Left lung (tissue), 4 donors: ENCODE measurements at regions not wholly inside any gene's neighbourhood (a gene's known extent, or its start where the extent isn't known, plus 50 kb on each side); places are given as distances from the start of the nearest gene placed in this dataset.

Experiments
- ATAC-seq: fragments of 200-7000 bp; cut with Tn5 transposase; one replicate; pipeline ENCODE4 v1.9.1; 2020; ENCODE audit warnings: moderate library complexity
- DNase-seq, 4 donors: peaks; one replicate each; pipeline ENCODE4 v3.0.0-alpha.2; 2013 to 2020
- H3K27ac ChIP-seq, 2 donors: fragments of 200-600 bp; sonication (generic) in 1 of 2; one replicate each; pipeline versions ENCODE4 v1.5.0 to v1.8.0; 2020 to 2021
- H3K27me3 ChIP-seq, 2 donors: fragments of 200-600 bp; sonication (generic) in 1 of 2; one replicate each; pipeline versions ENCODE4 v1.5.0 to v1.8.0; 2020 to 2021
- H3K36me3 ChIP-seq, 2 donors: fragments of 200-600 bp; sonication (generic) in 1 of 2; one replicate each; pipeline versions ENCODE4 v1.5.0 to v1.8.0; 2020 to 2021
- H3K4me1 ChIP-seq, 2 donors: fragments of 200-600 bp; one replicate each; pipeline ENCODE4 v1.8.0; 2021
- H3K4me3 ChIP-seq, 2 donors: fragments of 200-600 bp; sonication (generic) in 1 of 2; one replicate each; pipeline versions ENCODE4 v1.5.0 to v1.8.0; 2020 to 2021; ENCODE audit warnings: mild to moderate bottlenecking in 1 of 2
- H3K9me3 ChIP-seq, 2 donors: fragments of 200-600 bp; sonication (generic) in 1 of 2; one replicate each; pipeline versions ENCODE4 v1.5.0 to v1.8.0; 2020 to 2021
- CTCF ChIP-seq, 2 donors: fragments of 200-600 bp; sonication (generic) in 1 of 2; IDR thresholded peaks; one replicate each; pipeline versions ENCODE4 v1.5.0 to v1.8.0; 2021; ENCODE audit warnings: antibody characterized with exemption in 2 of 2
- intact Hi-C, 2 donors: fragments of 100-400 bp; cut with DNase I; formaldehyde crosslinking; loops; one replicate each; pipeline versions ENCODE4 v1.11.2 to v1.14.2; 2022
- donor health status: DM: no; HTN: yes; CAD: no.
- donor health status: DM: no; HTN: no; CAD: no.

- H3K4me1 ChIP-seq: peaks cover 0 to 9% of the 10 kb centered on the region in 2 donors
- intact Hi-C loops: no loop called here
- H3K4me3 ChIP-seq: no peak overlapping the region
- TF ChIP-seq CTCF (IDR thresholded peaks at IDR 0.05): no peak
- no peak overlapping the region for H3K27ac ChIP-seq
- no peak for DNase-seq
- ATAC-seq: no peak
- H3K27me3 ChIP-seq: no peaks in the 10 kb centered on the region
- no peaks in the 10 kb centered on the region for H3K36me3 ChIP-seq
- H3K9me3 ChIP-seq: peaks cover 0 to 10% of the 10 kb centered on the region in 2 donors
Observed at GRCh38 chr2:39522518-39522877, 85.4 kb upstream of the MAP4K3 start.

- H3K27me3 ChIP-seq: no peaks in the 10 kb centered on the region
- no peak overlapping the region for H3K27ac ChIP-seq
- no peak overlapping the region for H3K4me3 ChIP-seq
- H3K9me3 ChIP-seq: peaks cover 0 to 10% of the 10 kb centered on the region in 2 donors
- DNase-seq (no peak), ATAC-seq (peak; percentile 70)
- intact Hi-C loops: no loop called here
- no peaks in the 10 kb centered on the region for H3K36me3 ChIP-seq
- H3K4me1 ChIP-seq: peaks cover 0 to 6% of the 10 kb centered on the region in 2 donors
- TF ChIP-seq CTCF (IDR thresholded peaks at IDR 0.05): no peak
Observed at GRCh38 chr2:39523308-39524044, 86.4 kb upstream of the MAP4K3 start.

- Histone ChIP-seq H3K9me3 (peaks cover 0 to 10% of the 10 kb centered on the region in 2 donors), H3K4me1 (peaks cover 0 to 6% of the 10 kb centered on the region in 2 donors), H3K36me3 (no peaks in the 10 kb centered on the region), H3K4me3 (no peak overlapping the region), H3K27me3 (no peaks in the 10 kb centered on the region), H3K27ac (no peak overlapping the region)
- no peak for TF ChIP-seq CTCF (IDR thresholded peaks at IDR 0.05)
- ATAC-seq (peak; percentile 17), DNase-seq (no peak)
- intact Hi-C loops: no loop called here
Observed at GRCh38 chr2:39524061-39524460, 87.0 kb upstream of the MAP4K3 start.

- Histone ChIP-seq H3K4me1 (peaks cover 0 to 9% of the 10 kb centered on the region in 2 donors), H3K4me3 (no peak overlapping the region), H3K36me3 (no peaks in the 10 kb centered on the region), H3K27ac (no peak overlapping the region), H3K27me3 (no peaks in the 10 kb centered on the region), H3K9me3 (peaks cover 0 to 10% of the 10 kb centered on the region in 2 donors)
- intact Hi-C loops: no loop called here
- no peak for ATAC-seq
- no peak for TF ChIP-seq CTCF (IDR thresholded peaks at IDR 0.05)
- DNase-seq: no peak
Observed at GRCh38 chr2:39524756-39525635, 87.9 kb upstream of the MAP4K3 start.
